Stimulated activated CD8-positive, alpha-beta memory T cell treated with anti-CD3 and anti-CD28 coated beads, Interleukin-12 subunit alpha, Interleukin-12 subunit beta, amount 100 ng/mL, for 4 hours (primary cell): ENCODE measurements at regions not wholly inside any gene's neighbourhood (a gene's known extent, or its start where the extent isn't known, plus 50 kb on each side); places are given as distances from the start of the nearest gene placed in this dataset.

Experiments
- DNase-seq: peaks from one replicate; pipeline ENCODE4 v3.0.0-alpha.2; 2020; ENCODE audit warnings: low read depth

- no peak for DNase-seq
These were observed 1539.5 kb upstream of the CELF4 start for GRCh38 chr18:39105104-39105503.

GRCh38 chr18:39072970-39073369 is 1507.4 kb upstream of the CELF4 start:
- no peak for DNase-seq

GRCh38 chr18:39062426-39062825 is 1496.8 kb upstream of the CELF4 start:
- DNase-seq = no peak

GRCh38 chr18:39058386-39059000 is 1492.9 kb upstream of the CELF4 start:
- DNase-seq = no peak

- DNase-seq = no peak
These were observed 1491.9 kb upstream of the CELF4 start for GRCh38 chr18:39057423-39058064.

- no peak for DNase-seq
These were observed 1488.0 kb upstream of the CELF4 start for GRCh38 chr18:39053571-39053970.

GRCh38 chr18:39051013-39051412 is 1485.4 kb upstream of the CELF4 start:
- no peak for DNase-seq

- DNase-seq = no peak
These were observed 1474.2 kb upstream of the CELF4 start for GRCh38 chr18:39039813-39040212.

- no peak for DNase-seq
These were observed 1472.3 kb upstream of the CELF4 start for GRCh38 chr18:39037925-39038324.

- no peak for DNase-seq
These were observed 1467.7 kb upstream of the CELF4 start for GRCh38 chr18:39033312-39033711.

- no peak for DNase-seq
These were observed 1466.0 kb upstream of the CELF4 start for GRCh38 chr18:39031647-39032046.

GRCh38 chr18:39030124-39030655 is 1464.6 kb upstream of the CELF4 start:
- DNase-seq = no peak

GRCh38 chr18:39025531-39025930 is 1459.9 kb upstream of the CELF4 start:
- DNase-seq = no peak

GRCh38 chr18:39019989-39020388 is 1454.4 kb upstream of the CELF4 start:
- DNase-seq = no peak

GRCh38 chr18:39007031-39007902 is 1441.7 kb upstream of the CELF4 start:
- no peak for DNase-seq

- DNase-seq = no peak
These were observed 1430.5 kb upstream of the CELF4 start for GRCh38 chr18:38996056-38996455.

GRCh38 chr18:38993342-38993741 is 1427.7 kb upstream of the CELF4 start:
- DNase-seq = no peak

GRCh38 chr18:38984968-38985367 is 1419.4 kb upstream of the CELF4 start:
- no peak for DNase-seq

- DNase-seq = no peak
These were observed 1416.5 kb upstream of the CELF4 start for GRCh38 chr18:38982072-38982471.

- DNase-seq = no peak
These were observed 1415.8 kb upstream of the CELF4 start for GRCh38 chr18:38981389-38981788.

GRCh38 chr18:38980420-38980819 is 1414.8 kb upstream of the CELF4 start:
- no peak for DNase-seq

- DNase-seq = no peak
These were observed 1407.0 kb upstream of the CELF4 start for GRCh38 chr18:38972571-38972970.

- DNase-seq = no peak
These were observed 1406.3 kb upstream of the CELF4 start for GRCh38 chr18:38971881-38972280.
